Loucy (cell line): ENCODE measurements at regions not wholly inside any gene's neighbourhood (a gene's known extent, or its start where the extent isn't known, plus 50 kb on each side); places are given as distances from the start of the nearest gene placed in this dataset.

ENCODE experiments used
- H2AFZ ChIP-seq: fragments of 200-600 bp; sonication (generic); 2 replicates; pipeline ENCODE4 v1.6.0; 2016; ENCODE audit warnings: antibody characterized with exemption, mild to moderate bottlenecking, low read length, moderate library complexity
- H3F3A ChIP-seq: fragments of 200-600 bp; 2 replicates; pipeline ENCODE4 v1.6.0; 2016; ENCODE audit warnings: antibody characterized with exemption, low read depth, mild to moderate bottlenecking
- H3K27me3 ChIP-seq: fragments of 200-600 bp; sonication (generic); 2 replicates; pipeline ENCODE4 v1.6.1; 2014; ENCODE audit warnings: low read length, mild to moderate bottlenecking; ENCODE audit not compliant: insufficient read depth, poor library complexity, severe bottlenecking
- H3K36me3 ChIP-seq: fragments of 200-600 bp; sonication (generic); 2 replicates; pipeline ENCODE4 v1.6.1; 2016; ENCODE audit warnings: low read length; ENCODE audit not compliant: insufficient read depth
- H3K4me1 ChIP-seq: fragments of 200-600 bp; sonication (generic); 2 replicates; pipeline ENCODE4 v1.5.1; 2014; ENCODE audit warnings: low read length, mild to moderate bottlenecking; ENCODE audit not compliant: insufficient read depth, poor library complexity, severe bottlenecking
- H3K4me2 ChIP-seq: fragments of 200-600 bp; sonication (generic); 2 replicates; pipeline ENCODE4 v1.6.0; 2014; ENCODE audit warnings: antibody characterized with exemption, low read length, low read depth, mild to moderate bottlenecking; ENCODE audit not compliant: poor library complexity, severe bottlenecking
- H3K4me3 ChIP-seq: fragments of 200-600 bp; sonication (generic); 2 replicates; pipeline ENCODE4 v1.5.1; 2014; ENCODE audit warnings: low read length, mild to moderate bottlenecking, mixed read lengths; ENCODE audit not compliant: poor library complexity, severe bottlenecking
- H3K79me2 ChIP-seq: fragments of 200-600 bp; sonication (generic); 2 replicates; pipeline ENCODE4 v1.6.1; 2014; ENCODE audit warnings: low read length; ENCODE audit not compliant: insufficient read depth
- H3K9ac ChIP-seq: fragments of 200-600 bp; sonication (generic); 2 replicates; pipeline ENCODE4 v1.6.0; 2014; ENCODE audit warnings: mild to moderate bottlenecking, low read depth, low read length, moderate library complexity; ENCODE audit not compliant: poor library complexity, severe bottlenecking
- H3K9me2 ChIP-seq: fragments of 200-600 bp; sonication (generic); replicated peaks from 2 replicates; pipeline ENCODE4 v1.6.1; 2016; ENCODE audit warnings: low read depth, low read length, mixed read lengths
- H3K9me3 ChIP-seq: fragments of 200-600 bp; sonication (generic); 2 replicates; pipeline ENCODE4 v1.6.1; 2014; ENCODE audit warnings: mild to moderate bottlenecking, antibody characterized with exemption, low read length, low read depth; ENCODE audit not compliant: insufficient read depth
- H4K20me1 ChIP-seq: fragments of 200-600 bp; sonication (generic); 2 replicates; pipeline ENCODE4 v1.6.0; 2014; ENCODE audit warnings: antibody characterized with exemption, low read length, mild to moderate bottlenecking; ENCODE audit not compliant: insufficient read depth, poor library complexity, severe bottlenecking
- CTCF ChIP-seq: fragments of 200-600 bp; sonication (generic); conservative IDR thresholded peaks from 2 replicates; pipeline ENCODE4 v1.5.1; 2014; ENCODE audit warnings: mild to moderate bottlenecking, antibody characterized with exemption, low read length
- EZH2phosphoT487 ChIP-seq: fragments of 200-600 bp; IDR thresholded peaks from 2 replicates; pipeline ENCODE4 v1.6.1; 2018; ENCODE audit warnings: antibody characterized with exemption, mild to moderate bottlenecking, moderate library complexity, borderline replicate concordance

DNA sequence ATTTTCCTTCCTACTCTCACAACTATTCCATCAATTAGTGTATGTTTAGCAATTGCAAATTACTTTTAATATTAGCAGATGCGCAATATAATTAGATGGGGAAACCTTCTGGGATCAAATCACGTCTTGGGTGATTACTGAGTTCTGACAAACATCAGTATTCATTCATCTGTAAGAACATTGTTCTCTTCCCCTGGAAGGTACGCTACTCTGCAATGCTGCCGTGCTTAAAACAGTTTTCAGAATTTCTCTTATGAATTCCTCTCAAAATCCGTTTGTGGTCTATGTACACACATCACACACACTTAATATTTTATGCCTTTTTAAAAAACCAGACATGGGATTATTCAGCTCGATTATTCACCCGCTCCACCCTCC lies 237.5 kb upstream of the NEBL start:
- H3K9me2 ChIP-seq = no peaks in the 10 kb centered on the region
- H3K27me3 ChIP-seq = no peaks in the 10 kb centered on the region
- no peaks in the 10 kb centered on the region for H3K79me2 ChIP-seq
- H3F3A ChIP-seq = no peaks in the 10 kb centered on the region
- no peaks in the 10 kb centered on the region for H4K20me1 ChIP-seq
- H2AFZ ChIP-seq = no peak overlapping the region
- H3K36me3 ChIP-seq = no peaks in the 10 kb centered on the region
- H3K9me3 ChIP-seq = no peaks in the 10 kb centered on the region
- no peak overlapping the region for H3K9ac ChIP-seq
- no peak overlapping the region for H3K4me3 ChIP-seq
- no peaks in the 10 kb centered on the region for H3K4me1 ChIP-seq
- TF ChIP-seq EZH2phosphoT487 = no peak
- TF ChIP-seq CTCF = no peak
- H3K4me2 ChIP-seq = no peak overlapping the region

DNA sequence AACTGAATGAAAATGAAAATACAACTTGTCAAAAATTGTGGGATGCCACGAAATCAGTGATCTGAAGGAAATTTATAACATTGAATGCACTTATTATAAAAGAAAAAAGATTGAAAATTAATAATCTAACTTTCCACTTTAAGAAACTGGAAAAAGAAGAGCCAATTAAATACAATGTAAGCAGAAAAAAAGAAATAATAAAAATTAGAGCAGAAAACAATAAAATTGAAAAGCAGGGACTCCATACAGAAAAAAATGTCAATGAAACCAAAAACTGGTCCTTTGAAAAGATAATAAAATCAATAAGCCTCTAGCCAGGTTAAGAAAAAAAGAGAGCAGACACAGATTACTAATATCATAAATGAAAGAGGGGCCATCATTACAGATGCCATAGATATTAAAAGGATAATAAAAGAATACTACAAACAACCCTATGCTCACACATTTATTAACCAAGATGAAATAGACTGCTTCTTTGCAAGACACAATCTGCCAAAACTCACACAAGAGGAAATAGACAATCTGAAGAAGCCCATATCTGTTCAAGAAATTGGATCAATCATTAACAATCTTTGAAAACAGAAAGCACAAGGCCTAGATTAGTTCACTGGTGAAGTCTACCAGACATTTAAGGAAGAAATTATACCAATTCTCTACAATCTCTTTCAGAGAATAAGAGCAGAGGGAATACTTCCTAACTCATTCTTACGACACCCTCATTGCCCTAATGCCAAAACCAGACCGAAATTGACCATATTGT lies 233.8 kb upstream of the NEBL start:
- no peak overlapping the region for H3K9ac ChIP-seq
- H3K4me2 ChIP-seq = no peak overlapping the region
- H3K9me2 ChIP-seq = no peaks in the 10 kb centered on the region
- no peaks in the 10 kb centered on the region for H3K79me2 ChIP-seq
- no peaks in the 10 kb centered on the region for H3K4me1 ChIP-seq
- TF ChIP-seq CTCF (no peak), EZH2phosphoT487 (no peak)
- H3K27me3 ChIP-seq = no peaks in the 10 kb centered on the region
- no peaks in the 10 kb centered on the region for H3K9me3 ChIP-seq
- no peak overlapping the region for H2AFZ ChIP-seq
- H3F3A ChIP-seq = no peaks in the 10 kb centered on the region
- H3K4me3 ChIP-seq = no peak overlapping the region
- H3K36me3 ChIP-seq = no peaks in the 10 kb centered on the region
- no peaks in the 10 kb centered on the region for H4K20me1 ChIP-seq

DNA sequence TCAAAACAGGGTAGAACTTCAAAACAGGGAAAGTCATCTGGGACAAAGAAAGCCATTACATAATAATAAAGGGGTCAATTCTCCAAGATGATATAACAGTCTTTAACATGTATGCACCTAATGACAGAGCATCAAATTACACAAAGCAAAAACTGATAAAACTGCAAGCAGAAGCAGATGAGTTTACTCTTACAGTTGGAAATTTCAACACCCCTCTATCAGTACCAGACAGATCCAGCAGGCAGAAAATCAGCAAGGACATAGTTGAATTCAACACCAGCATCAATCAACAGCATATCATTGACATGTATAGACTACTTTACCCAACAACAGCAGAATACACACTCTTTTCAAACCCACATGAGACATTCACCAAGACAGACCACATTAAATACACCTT lies 233.0 kb upstream of the NEBL start:
- Histone ChIP-seq H3K27me3 (no peaks in the 10 kb centered on the region), H3F3A (no peaks in the 10 kb centered on the region), H3K9me3 (no peaks in the 10 kb centered on the region), H3K4me2 (no peak overlapping the region), H3K9me2 (no peaks in the 10 kb centered on the region), H3K36me3 (no peaks in the 10 kb centered on the region), H3K79me2 (no peaks in the 10 kb centered on the region), H3K4me1 (no peaks in the 10 kb centered on the region), H2AFZ (no peak overlapping the region), H3K4me3 (no peak overlapping the region), H4K20me1 (no peaks in the 10 kb centered on the region), H3K9ac (no peak overlapping the region)
- TF ChIP-seq CTCF (no peak), EZH2phosphoT487 (no peak)
